GM10266 (cell line): ENCODE measurements at regions not wholly inside any gene's neighbourhood (a gene's known extent, or its start where the extent isn't known, plus 50 kb on each side); places are given as distances from the start of the nearest gene placed in this dataset.

Source experiments
- DNase-seq: peaks from one replicate; pipeline ENCODE4 v3.0.0; 2012; ENCODE audit errors: extremely low spot score
- CTCF ChIP-seq: IDR thresholded peaks from 2 replicates; pipeline ENCODE4 v1.5.1; 2012; ENCODE audit warnings: mild to moderate bottlenecking, low read depth; ENCODE audit not compliant: control insufficient read depth, insufficient read depth; ENCODE audit errors: missing control alignments

GRCh38 chr22:40112595-40112994 is 65.1 kb upstream of the TNRC6B start:
- no peak for TF ChIP-seq CTCF
- DNase-seq = no peak

- no peak for TF ChIP-seq CTCF
- DNase-seq = no peak
These were observed 64.0 kb upstream of the TNRC6B start for GRCh38 chr22:40113696-40114095.

- TF ChIP-seq CTCF = no peak
- no peak for DNase-seq
These were observed 63.3 kb upstream of the TNRC6B start for GRCh38 chr22:40114411-40114810.

- no peak for TF ChIP-seq CTCF
- DNase-seq = no peak
These were observed 61.1 kb upstream of the TNRC6B start for GRCh38 chr22:40116496-40117200.

- DNase-seq = no peak
- no peak for TF ChIP-seq CTCF
These were observed 58.7 kb upstream of the TNRC6B start for GRCh38 chr22:40118979-40119378.

- no peak for TF ChIP-seq CTCF
- DNase-seq = no peak
These were observed 56.9 kb upstream of the TNRC6B start for GRCh38 chr22:40120848-40121247.

- TF ChIP-seq CTCF = no peak
- DNase-seq = no peak
These were observed 56.3 kb upstream of the TNRC6B start for GRCh38 chr22:40121461-40121860.
